AG10803 (cell line): ENCODE measurements at regions not wholly inside any gene's neighbourhood (a gene's known extent, or its start where the extent isn't known, plus 50 kb on each side); places are given as distances from the start of the nearest gene placed in this dataset.

ENCODE experiments used
- DNase-seq: peaks from one replicate; pipeline ENCODE4 v3.0.0; 2010; ENCODE audit warnings: low read depth
- H3K4me3 ChIP-seq: 2 replicates; pipeline ENCODE4 v1.5.1; 2011; ENCODE audit warnings: mild to moderate bottlenecking, low read length, control low read depth
- CTCF ChIP-seq: conservative IDR thresholded peaks from 2 replicates; pipeline ENCODE4 v1.5.1; 2011; ENCODE audit warnings: mild to moderate bottlenecking, low read length, control low read depth, inconsistent platforms

DNA sequence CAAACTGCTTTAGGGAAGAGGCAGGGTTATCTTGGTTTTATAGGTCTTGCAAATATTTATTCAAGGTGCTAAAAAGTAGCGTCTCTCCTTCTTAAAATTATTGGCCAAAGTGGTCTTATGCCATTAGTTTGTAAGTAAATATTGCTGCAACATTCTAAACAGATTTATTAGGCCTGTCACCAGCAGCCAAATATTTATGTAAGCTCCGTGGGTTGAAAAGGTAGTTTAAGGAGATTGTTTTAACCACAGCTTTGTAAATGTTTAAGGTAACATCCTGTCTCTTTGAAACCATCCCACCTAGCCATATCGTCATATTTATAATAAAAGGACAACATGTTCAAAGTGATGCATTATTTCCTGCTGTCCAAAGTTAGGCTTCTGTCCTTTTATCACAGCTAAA, 210.1 kb upstream of the LNX1 start:
- no peak for TF ChIP-seq CTCF
- H3K4me3 ChIP-seq: no peak overlapping the region
- no peak for DNase-seq

GRCh38 chr4:53800741-53801140, 209.5 kb upstream of the LNX1 start:
- TF ChIP-seq CTCF: no peak
- no peak for DNase-seq

DNA sequence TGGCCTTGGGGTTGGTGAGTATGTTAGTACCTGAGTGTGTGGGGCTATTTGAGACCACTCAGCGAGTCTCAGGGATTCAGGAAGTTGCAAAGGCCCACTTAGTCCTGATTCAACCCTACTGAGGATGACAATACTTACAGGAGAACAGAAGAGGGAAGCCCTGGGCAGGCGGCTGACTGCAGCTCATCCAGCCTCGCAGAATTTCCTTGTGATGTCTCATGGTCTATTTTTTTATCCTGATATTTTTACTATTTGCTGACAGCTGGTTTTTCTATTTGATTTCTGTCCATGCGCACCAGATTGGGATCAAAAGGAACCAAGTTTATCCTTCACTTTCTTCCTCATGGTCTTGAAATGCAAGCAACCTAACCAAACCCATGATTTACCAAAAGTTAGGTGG, 201.8 kb upstream of the LNX1 start:
- no peak for DNase-seq
- no peak for TF ChIP-seq CTCF
- no peak overlapping the region for H3K4me3 ChIP-seq

More at GRCh38 chr4:53800741-53801140, 209.5 kb upstream of the LNX1 start:
- no peak overlapping the region for H3K4me3 ChIP-seq

GRCh38 chr4:53790286-53790685, 199.0 kb upstream of the LNX1 start:
- DNase-seq: no peak
- TF ChIP-seq CTCF: no peak
- H3K4me3 ChIP-seq: no peak overlapping the region

GRCh38 chr4:53788621-53789020, 197.3 kb upstream of the LNX1 start:
- no peak for TF ChIP-seq CTCF
- H3K4me3 ChIP-seq: no peak overlapping the region

DNA sequence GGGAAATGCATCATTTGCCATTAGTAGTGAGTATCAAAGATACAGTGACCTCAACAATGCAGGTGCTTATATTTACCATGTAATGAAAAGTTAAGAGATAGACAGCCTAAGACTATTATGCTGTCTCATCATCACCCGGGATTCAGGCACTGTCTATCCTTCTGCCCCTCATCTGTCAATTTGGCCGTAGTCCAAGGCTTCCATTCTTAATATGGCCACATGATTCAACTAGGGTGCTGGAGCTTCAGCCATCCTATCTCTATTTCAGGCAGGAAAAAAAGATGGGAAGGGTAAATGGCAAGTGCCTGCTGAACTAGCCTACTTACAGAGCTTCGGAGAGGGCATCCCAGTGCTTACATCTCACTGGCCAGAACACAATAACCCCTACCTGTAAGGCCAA, 196.7 kb upstream of the LNX1 start:
- DNase-seq: no peak
- TF ChIP-seq CTCF: no peak
- no peak overlapping the region for H3K4me3 ChIP-seq

More at GRCh38 chr4:53788621-53789020, 197.3 kb upstream of the LNX1 start:
- DNase-seq: no peak

- DNase-seq: peak; percentile 93
- no peak overlapping the region for H3K4me3 ChIP-seq
- no peak for TF ChIP-seq CTCF
Observed at GRCh38 chr4:53786632-53787031, 195.3 kb upstream of the LNX1 start.
